ENCODE measurements at regions not wholly inside any gene's neighbourhood (a gene's known extent, or its start where the extent isn't known, plus 50 kb on each side); places are given as distances from the start of the nearest gene placed in this dataset.
"Not testable (repeated sequence)": the region's sequence is repeated elsewhere in the genome, so short reads cannot be mapped to it uniquely, and the experiment has no call there.

- TF ChIP-seq, protein P1, sequence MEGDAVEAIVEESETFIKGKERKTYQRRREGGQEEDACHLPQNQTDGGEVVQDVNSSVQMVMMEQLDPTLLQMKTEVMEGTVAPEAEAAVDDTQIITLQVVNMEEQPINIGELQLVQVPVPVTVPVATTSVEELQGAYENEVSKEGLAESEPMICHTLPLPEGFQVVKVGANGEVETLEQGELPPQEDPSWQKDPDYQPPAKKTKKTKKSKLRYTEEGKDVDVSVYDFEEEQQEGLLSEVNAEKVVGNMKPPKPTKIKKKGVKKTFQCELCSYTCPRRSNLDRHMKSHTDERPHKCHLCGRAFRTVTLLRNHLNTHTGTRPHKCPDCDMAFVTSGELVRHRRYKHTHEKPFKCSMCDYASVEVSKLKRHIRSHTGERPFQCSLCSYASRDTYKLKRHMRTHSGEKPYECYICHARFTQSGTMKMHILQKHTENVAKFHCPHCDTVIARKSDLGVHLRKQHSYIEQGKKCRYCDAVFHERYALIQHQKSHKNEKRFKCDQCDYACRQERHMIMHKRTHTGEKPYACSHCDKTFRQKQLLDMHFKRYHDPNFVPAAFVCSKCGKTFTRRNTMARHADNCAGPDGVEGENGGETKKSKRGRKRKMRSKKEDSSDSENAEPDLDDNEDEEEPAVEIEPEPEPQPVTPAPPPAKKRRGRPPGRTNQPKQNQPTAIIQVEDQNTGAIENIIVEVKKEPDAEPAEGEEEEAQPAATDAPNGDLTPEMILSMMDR (IDR thresholded peaks at IDR 0.05): not testable (repeated sequence)
- not testable (repeated sequence) for TF ChIP-seq FOXK1 (CRISPR knock-in tag; IDR thresholded peaks at IDR 0.05); USF2 (CRISPR knock-in tag; IDR thresholded peaks at IDR 0.05); ZNF512 (CRISPR knock-in tag; IDR thresholded peaks at IDR 0.05; ENCODE audit: borderline replicate concordance); TEAD1 (CRISPR knock-in tag; IDR thresholded peaks at IDR 0.05); ETV6 (CRISPR knock-in tag; IDR thresholded peaks at IDR 0.05); NFE2L1 (CRISPR knock-in tag; IDR thresholded peaks at IDR 0.05); ZNF671 (CRISPR knock-in tag; IDR thresholded peaks at IDR 0.05); ZNF219 (CRISPR knock-in tag; IDR thresholded peaks at IDR 0.05; ENCODE audit: borderline replicate concordance); TEAD4 (CRISPR knock-in tag; IDR thresholded peaks at IDR 0.05); ZNF317 (CRISPR knock-in tag; IDR thresholded peaks at IDR 0.05; ENCODE audit: borderline replicate concordance, low read depth)
- TF ChIP-seq, protein P2, sequence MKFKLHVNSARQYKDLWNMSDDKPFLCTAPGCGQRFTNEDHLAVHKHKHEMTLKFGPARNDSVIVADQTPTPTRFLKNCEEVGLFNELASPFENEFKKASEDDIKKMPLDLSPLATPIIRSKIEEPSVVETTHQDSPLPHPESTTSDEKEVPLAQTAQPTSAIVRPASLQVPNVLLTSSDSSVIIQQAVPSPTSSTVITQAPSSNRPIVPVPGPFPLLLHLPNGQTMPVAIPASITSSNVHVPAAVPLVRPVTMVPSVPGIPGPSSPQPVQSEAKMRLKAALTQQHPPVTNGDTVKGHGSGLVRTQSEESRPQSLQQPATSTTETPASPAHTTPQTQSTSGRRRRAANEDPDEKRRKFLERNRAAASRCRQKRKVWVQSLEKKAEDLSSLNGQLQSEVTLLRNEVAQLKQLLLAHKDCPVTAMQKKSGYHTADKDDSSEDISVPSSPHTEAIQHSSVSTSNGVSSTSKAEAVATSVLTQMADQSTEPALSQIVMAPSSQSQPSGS (CRISPR knock-in tag; IDR thresholded peaks at IDR 0.05; ENCODE audit: borderline replicate concordance, low read depth): not testable (repeated sequence)
Measured at GRCh38 chr2:89160306-89160705, 468.8 kb downstream of the RPIA start.
